Neural cell (in vitro differentiated cells): ENCODE measurements at regions not wholly inside any gene's neighbourhood (a gene's known extent, or its start where the extent isn't known, plus 50 kb on each side); places are given as distances from the start of the nearest gene placed in this dataset.

Experiments used
- EP300 ChIP-seq: fragments of 450-650 bp; conservative IDR thresholded peaks from 2 replicates; pipeline ENCODE4 v1.6.1; 2014; ENCODE audit warnings: antibody characterized with exemption, mild to moderate bottlenecking, moderate library complexity; ENCODE audit not compliant: poor library complexity, severe bottlenecking
- EZH2 ChIP-seq: fragments of 200-600, 300-800 bp; shearing (Covaris generic), sonication (generic); IDR thresholded peaks from 2 replicates; pipeline ENCODE4 v1.6.1; 2014; ENCODE audit warnings: antibody characterized with exemption, low read length, borderline replicate concordance, mild to moderate bottlenecking; ENCODE audit not compliant: insufficient read depth, poor library complexity, severe bottlenecking
- POLR2AphosphoS5 ChIP-seq: IDR thresholded peaks from 2 replicates; pipeline ENCODE4 v1.6.1; 2012
- RAD21 ChIP-seq: fragments of 450-650 bp; conservative IDR thresholded peaks from 2 replicates; pipeline ENCODE4 v1.6.1; 2014; ENCODE audit warnings: antibody characterized with exemption, mild to moderate bottlenecking, moderate library complexity
- SMC3 ChIP-seq: fragments of 450-650 bp; conservative IDR thresholded peaks from 2 replicates; pipeline ENCODE4 v1.6.1; 2014; ENCODE audit warnings: antibody characterized with exemption, mild to moderate bottlenecking, moderate library complexity; ENCODE audit not compliant: poor library complexity
- TAF1 ChIP-seq: IDR thresholded peaks from 2 replicates; pipeline ENCODE4 v1.6.1; 2012; ENCODE audit warnings: low read depth
- TF ChIP-seq, protein P1 (sequence below): IDR thresholded peaks from 2 replicates; pipeline ENCODE4 v1.6.1; 2012; ENCODE audit warnings: borderline replicate concordance
- TF ChIP-seq, protein P2 (sequence below): fragments of 450-650 bp; IDR thresholded peaks from 2 replicates; pipeline ENCODE4 v1.5.1; 2014; ENCODE audit warnings: antibody characterized with exemption, mild to moderate bottlenecking, moderate library complexity; ENCODE audit not compliant: poor library complexity, severe bottlenecking

DNA sequence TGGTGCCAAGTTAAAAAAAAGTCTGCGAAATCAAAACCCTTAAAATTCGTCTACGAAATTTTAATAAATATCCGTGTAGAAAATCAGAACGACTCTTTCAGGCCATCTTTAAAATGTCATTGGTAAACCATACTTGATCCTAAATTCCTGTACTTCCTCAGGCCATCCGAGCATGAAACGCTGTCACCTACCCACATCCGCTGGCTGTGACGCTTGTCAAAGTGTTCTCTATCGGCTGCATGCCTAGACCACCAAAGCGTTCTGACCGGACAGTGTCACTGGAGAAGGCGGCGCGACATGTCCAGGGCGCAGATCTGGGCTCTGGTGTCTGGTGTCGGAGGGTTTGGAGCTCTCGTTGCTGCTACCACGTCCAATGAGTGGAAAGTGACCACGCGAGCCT lies 119.0 kb upstream of the CLDN10 start:
- TF ChIP-seq EZH2 = no peak
- TF ChIP-seq, protein P1, sequence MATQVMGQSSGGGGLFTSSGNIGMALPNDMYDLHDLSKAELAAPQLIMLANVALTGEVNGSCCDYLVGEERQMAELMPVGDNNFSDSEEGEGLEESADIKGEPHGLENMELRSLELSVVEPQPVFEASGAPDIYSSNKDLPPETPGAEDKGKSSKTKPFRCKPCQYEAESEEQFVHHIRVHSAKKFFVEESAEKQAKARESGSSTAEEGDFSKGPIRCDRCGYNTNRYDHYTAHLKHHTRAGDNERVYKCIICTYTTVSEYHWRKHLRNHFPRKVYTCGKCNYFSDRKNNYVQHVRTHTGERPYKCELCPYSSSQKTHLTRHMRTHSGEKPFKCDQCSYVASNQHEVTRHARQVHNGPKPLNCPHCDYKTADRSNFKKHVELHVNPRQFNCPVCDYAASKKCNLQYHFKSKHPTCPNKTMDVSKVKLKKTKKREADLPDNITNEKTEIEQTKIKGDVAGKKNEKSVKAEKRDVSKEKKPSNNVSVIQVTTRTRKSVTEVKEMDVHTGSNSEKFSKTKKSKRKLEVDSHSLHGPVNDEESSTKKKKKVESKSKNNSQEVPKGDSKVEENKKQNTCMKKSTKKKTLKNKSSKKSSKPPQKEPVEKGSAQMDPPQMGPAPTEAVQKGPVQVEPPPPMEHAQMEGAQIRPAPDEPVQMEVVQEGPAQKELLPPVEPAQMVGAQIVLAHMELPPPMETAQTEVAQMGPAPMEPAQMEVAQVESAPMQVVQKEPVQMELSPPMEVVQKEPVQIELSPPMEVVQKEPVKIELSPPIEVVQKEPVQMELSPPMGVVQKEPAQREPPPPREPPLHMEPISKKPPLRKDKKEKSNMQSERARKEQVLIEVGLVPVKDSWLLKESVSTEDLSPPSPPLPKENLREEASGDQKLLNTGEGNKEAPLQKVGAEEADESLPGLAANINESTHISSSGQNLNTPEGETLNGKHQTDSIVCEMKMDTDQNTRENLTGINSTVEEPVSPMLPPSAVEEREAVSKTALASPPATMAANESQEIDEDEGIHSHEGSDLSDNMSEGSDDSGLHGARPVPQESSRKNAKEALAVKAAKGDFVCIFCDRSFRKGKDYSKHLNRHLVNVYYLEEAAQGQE = no peak
- TF ChIP-seq, protein P2, sequence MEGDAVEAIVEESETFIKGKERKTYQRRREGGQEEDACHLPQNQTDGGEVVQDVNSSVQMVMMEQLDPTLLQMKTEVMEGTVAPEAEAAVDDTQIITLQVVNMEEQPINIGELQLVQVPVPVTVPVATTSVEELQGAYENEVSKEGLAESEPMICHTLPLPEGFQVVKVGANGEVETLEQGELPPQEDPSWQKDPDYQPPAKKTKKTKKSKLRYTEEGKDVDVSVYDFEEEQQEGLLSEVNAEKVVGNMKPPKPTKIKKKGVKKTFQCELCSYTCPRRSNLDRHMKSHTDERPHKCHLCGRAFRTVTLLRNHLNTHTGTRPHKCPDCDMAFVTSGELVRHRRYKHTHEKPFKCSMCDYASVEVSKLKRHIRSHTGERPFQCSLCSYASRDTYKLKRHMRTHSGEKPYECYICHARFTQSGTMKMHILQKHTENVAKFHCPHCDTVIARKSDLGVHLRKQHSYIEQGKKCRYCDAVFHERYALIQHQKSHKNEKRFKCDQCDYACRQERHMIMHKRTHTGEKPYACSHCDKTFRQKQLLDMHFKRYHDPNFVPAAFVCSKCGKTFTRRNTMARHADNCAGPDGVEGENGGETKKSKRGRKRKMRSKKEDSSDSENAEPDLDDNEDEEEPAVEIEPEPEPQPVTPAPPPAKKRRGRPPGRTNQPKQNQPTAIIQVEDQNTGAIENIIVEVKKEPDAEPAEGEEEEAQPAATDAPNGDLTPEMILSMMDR = no peak
- TF ChIP-seq SMC3 = no peak
- TF ChIP-seq EP300 = no peak
- no peak for TF ChIP-seq TAF1
- TF ChIP-seq POLR2AphosphoS5 = no peak
- TF ChIP-seq RAD21 = no peak
